ENCODE measurements at regions not wholly inside any gene's neighbourhood (a gene's known extent, or its start where the extent isn't known, plus 50 kb on each side); places are given as distances from the start of the nearest gene placed in this dataset.

DNA sequence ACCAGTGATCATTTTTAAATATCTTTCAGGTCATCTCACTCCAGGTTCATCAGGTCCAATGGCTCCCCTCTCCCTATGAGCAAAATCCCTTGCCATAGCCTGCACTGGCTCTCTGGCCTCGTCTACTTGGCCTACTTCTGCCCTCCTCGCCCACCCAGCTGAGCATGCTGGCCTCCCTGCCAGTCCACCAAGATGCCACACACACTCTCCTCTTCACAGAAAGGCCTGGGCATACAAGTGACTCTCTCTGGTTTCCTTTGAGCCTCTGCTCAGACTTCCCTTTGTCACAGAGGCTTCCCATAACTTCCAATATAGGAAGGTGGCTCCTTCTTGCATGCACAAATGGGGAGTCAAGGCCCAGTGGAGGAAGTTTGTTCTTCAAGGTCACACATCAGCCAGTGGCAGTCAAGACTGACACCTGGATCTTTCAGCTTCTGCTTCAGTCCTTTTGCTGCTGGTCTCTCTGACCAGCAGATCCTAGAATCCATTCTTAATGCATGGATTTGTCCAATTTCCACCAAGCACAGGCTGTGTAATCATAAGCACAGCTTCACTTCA, 223.2 kb upstream of the HES1 start (continued):
- TF ChIP-seq, protein P1, sequence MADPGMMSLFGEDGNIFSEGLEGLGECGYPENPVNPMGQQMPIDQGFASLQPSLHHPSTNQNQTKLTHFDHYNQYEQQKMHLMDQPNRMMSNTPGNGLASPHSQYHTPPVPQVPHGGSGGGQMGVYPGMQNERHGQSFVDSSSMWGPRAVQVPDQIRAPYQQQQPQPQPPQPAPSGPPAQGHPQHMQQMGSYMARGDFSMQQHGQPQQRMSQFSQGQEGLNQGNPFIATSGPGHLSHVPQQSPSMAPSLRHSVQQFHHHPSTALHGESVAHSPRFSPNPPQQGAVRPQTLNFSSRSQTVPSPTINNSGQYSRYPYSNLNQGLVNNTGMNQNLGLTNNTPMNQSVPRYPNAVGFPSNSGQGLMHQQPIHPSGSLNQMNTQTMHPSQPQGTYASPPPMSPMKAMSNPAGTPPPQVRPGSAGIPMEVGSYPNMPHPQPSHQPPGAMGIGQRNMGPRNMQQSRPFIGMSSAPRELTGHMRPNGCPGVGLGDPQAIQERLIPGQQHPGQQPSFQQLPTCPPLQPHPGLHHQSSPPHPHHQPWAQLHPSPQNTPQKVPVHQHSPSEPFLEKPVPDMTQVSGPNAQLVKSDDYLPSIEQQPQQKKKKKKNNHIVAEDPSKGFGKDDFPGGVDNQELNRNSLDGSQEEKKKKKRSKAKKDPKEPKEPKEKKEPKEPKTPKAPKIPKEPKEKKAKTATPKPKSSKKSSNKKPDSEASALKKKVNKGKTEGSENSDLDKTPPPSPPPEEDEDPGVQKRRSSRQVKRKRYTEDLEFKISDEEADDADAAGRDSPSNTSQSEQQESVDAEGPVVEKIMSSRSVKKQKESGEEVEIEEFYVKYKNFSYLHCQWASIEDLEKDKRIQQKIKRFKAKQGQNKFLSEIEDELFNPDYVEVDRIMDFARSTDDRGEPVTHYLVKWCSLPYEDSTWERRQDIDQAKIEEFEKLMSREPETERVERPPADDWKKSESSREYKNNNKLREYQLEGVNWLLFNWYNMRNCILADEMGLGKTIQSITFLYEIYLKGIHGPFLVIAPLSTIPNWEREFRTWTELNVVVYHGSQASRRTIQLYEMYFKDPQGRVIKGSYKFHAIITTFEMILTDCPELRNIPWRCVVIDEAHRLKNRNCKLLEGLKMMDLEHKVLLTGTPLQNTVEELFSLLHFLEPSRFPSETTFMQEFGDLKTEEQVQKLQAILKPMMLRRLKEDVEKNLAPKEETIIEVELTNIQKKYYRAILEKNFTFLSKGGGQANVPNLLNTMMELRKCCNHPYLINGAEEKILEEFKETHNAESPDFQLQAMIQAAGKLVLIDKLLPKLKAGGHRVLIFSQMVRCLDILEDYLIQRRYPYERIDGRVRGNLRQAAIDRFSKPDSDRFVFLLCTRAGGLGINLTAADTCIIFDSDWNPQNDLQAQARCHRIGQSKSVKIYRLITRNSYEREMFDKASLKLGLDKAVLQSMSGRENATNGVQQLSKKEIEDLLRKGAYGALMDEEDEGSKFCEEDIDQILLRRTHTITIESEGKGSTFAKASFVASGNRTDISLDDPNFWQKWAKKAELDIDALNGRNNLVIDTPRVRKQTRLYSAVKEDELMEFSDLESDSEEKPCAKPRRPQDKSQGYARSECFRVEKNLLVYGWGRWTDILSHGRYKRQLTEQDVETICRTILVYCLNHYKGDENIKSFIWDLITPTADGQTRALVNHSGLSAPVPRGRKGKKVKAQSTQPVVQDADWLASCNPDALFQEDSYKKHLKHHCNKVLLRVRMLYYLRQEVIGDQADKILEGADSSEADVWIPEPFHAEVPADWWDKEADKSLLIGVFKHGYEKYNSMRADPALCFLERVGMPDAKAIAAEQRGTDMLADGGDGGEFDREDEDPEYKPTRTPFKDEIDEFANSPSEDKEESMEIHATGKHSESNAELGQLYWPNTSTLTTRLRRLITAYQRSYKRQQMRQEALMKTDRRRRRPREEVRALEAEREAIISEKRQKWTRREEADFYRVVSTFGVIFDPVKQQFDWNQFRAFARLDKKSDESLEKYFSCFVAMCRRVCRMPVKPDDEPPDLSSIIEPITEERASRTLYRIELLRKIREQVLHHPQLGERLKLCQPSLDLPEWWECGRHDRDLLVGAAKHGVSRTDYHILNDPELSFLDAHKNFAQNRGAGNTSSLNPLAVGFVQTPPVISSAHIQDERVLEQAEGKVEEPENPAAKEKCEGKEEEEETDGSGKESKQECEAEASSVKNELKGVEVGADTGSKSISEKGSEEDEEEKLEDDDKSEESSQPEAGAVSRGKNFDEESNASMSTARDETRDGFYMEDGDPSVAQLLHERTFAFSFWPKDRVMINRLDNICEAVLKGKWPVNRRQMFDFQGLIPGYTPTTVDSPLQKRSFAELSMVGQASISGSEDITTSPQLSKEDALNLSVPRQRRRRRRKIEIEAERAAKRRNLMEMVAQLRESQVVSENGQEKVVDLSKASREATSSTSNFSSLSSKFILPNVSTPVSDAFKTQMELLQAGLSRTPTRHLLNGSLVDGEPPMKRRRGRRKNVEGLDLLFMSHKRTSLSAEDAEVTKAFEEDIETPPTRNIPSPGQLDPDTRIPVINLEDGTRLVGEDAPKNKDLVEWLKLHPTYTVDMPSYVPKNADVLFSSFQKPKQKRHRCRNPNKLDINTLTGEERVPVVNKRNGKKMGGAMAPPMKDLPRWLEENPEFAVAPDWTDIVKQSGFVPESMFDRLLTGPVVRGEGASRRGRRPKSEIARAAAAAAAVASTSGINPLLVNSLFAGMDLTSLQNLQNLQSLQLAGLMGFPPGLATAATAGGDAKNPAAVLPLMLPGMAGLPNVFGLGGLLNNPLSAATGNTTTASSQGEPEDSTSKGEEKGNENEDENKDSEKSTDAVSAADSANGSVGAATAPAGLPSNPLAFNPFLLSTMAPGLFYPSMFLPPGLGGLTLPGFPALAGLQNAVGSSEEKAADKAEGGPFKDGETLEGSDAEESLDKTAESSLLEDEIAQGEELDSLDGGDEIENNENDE (IDR thresholded peaks at IDR 0.05; ENCODE audit: insufficient replicate concordance, low read length): no peak
- TF ChIP-seq TEAD4 (IDR thresholded peaks at IDR 0.05; ENCODE audit: low read depth, low read length) (no peak), MAFK (IDR thresholded peaks at IDR 0.05; ENCODE audit: low read depth, low read length) (no peak), SP1 (IDR thresholded peaks at IDR 0.05; ENCODE audit: low read depth, low read length) (no peak), BRCA1 (IDR thresholded peaks at IDR 0.05; ENCODE audit: low read depth, low read length) (no peak)

Data from H1 (cell line).